Activated T-helper 2 cell treated with anti-CD3 and anti-CD28 coated beads, Interferon-gamma antibody, Interleukin-2, Interleukin-4, amounts not matched to agents 10 μg/mL and 5 μg/mL and 100 μg/mL, durations not matched to agents 14 hours and 24 hours and 36 hours (primary cell): ENCODE measurements at regions not wholly inside any gene's neighbourhood (a gene's known extent, or its start where the extent isn't known, plus 50 kb on each side); places are given as distances from the start of the nearest gene placed in this dataset.

Experiments
- DNase-seq: peaks from one replicate; pipeline ENCODE4 v3.0.0; 2021; ENCODE audit warnings: low spot score
- H3K27ac Mint-ChIP-seq: one replicate; pipeline ENCODE4 v1.8.0; 2021; ENCODE audit warnings: mixed read lengths
- H3K27me3 Mint-ChIP-seq: one replicate; pipeline ENCODE4 v1.8.0; 2021; ENCODE audit warnings: low read depth, mixed read lengths
- H3K36me3 Mint-ChIP-seq: one replicate; pipeline ENCODE4 v1.8.0; 2021; ENCODE audit warnings: low read depth, mixed read lengths
- H3K4me1 Mint-ChIP-seq: one replicate; pipeline ENCODE4 v1.8.0; 2021; ENCODE audit warnings: low read depth, mixed read lengths
- H3K4me3 Mint-ChIP-seq: one replicate; pipeline ENCODE4 v1.8.0; 2021; ENCODE audit warnings: low read depth, mild to moderate bottlenecking, moderate library complexity, mixed read lengths
- H3K9me3 Mint-ChIP-seq: one replicate; pipeline ENCODE4 v1.8.0; 2021; ENCODE audit warnings: mixed read lengths
- intact Hi-C: fragments of 100-400 bp; cut with micrococcal nuclease; formaldehyde crosslinking; loops from one replicate; pipeline ENCODE4 v1.15.1; 2023

DNA sequence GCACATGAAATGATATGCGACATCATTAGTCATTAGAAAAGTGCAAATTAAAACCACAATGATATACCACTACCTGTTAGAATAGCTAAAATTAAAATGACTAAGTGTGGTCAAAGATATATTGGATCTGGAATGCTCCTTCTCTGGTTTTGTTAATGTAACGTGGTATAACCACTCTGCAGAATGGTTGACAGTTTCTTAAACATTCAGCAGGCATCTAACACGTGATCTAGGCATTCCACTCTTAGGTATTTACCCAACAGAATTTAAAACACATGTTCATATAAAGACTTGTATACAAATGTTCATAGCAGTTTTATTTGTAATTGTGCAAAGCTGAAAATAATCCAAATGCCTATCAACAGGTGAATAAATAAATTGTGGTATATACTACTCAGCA lies 165.0 kb upstream of the PLXNA2 start:
- Mint-ChIP-seq H3K36me3 (no peaks in the 10 kb centered on the region), H3K4me1 (no peaks in the 10 kb centered on the region), H3K27ac (no peak overlapping the region), H3K4me3 (no peak overlapping the region), H3K27me3 (peaks cover 1% of the 10 kb centered on the region), H3K9me3 (no peaks in the 10 kb centered on the region)
- DNase-seq, result no peak
- intact Hi-C loops, result no loop called here

DNA sequence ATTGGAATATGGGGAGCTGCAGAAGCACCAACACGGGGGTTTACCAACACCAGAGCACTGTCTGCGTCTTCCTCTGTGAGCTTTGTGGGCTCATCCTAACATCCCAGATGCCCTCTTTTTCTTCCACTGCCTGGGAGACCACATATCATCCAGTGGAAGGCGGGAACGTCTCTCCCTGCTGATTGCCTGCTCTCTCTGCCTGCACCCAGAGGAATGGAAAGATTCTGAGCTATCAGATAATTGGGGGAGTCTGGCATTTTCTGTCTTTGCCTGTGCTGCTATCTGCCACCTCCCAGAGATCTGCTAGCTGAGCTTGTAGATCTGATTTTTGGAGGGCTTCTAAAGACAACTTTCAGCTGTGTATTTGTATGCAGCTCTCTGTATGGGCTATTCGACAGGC lies 166.2 kb upstream of the PLXNA2 start:
- Mint-ChIP-seq H3K4me1 (no peaks in the 10 kb centered on the region), H3K4me3 (no peak overlapping the region), H3K36me3 (no peaks in the 10 kb centered on the region), H3K9me3 (no peaks in the 10 kb centered on the region), H3K27ac (no peak overlapping the region), H3K27me3 (peaks cover 1% of the 10 kb centered on the region)
- intact Hi-C loops, result no loop called here
- no peak for DNase-seq

DNA sequence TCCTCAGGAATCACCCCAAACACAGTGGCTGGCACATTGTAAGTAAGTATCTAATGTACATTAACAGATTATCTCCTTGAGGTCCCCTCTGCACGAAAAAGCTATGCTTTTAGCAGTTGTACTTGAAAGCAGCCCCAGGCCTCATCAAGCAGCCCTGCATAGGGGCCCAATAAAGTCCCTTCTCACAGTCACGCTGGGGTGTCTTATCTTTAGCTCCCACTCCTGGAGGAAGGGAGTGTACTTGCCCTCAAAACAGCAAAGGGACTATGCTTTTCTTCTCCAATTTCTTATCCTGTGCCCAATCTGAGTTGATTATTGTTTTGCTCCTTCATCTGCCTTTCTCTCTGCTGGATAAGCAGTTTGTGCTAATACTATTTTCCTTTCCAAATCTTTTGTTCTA lies 168.8 kb upstream of the PLXNA2 start:
- Mint-ChIP-seq H3K9me3 (no peaks in the 10 kb centered on the region), H3K27ac (no peak overlapping the region), H3K27me3 (peaks cover 1% of the 10 kb centered on the region), H3K4me3 (no peak overlapping the region), H3K36me3 (no peaks in the 10 kb centered on the region), H3K4me1 (no peaks in the 10 kb centered on the region)
- intact Hi-C loops, result no loop called here
- DNase-seq, result no peak

DNA sequence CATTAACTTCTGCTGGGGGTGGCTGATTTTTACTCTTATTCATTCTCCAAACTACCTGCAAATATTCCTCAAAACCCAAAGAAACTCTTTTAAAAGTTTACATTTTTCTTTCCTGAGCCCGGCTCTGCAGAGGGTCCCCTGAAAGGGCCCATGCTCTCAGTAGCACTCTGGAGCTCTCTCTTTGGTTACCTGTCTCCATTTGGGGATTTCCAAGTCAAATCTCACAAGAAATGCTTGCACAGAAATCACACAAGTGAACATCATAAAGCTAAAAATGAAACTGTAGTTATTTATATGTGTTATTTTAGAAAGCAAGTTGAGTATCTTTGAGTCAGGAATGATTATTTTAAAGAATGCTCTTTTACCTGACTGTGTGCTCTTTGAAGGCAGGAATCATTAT lies 174.5 kb upstream of the PLXNA2 start:
- no peaks in the 10 kb centered on the region for H3K36me3 Mint-ChIP-seq
- H3K27ac Mint-ChIP-seq, result no peak overlapping the region
- no peak overlapping the region for H3K4me3 Mint-ChIP-seq
- no peaks in the 10 kb centered on the region for H3K4me1 Mint-ChIP-seq
- intact Hi-C loops, result no loop called here
- no peaks in the 10 kb centered on the region for H3K27me3 Mint-ChIP-seq
- no peaks in the 10 kb centered on the region for H3K9me3 Mint-ChIP-seq
- no peak for DNase-seq

DNA sequence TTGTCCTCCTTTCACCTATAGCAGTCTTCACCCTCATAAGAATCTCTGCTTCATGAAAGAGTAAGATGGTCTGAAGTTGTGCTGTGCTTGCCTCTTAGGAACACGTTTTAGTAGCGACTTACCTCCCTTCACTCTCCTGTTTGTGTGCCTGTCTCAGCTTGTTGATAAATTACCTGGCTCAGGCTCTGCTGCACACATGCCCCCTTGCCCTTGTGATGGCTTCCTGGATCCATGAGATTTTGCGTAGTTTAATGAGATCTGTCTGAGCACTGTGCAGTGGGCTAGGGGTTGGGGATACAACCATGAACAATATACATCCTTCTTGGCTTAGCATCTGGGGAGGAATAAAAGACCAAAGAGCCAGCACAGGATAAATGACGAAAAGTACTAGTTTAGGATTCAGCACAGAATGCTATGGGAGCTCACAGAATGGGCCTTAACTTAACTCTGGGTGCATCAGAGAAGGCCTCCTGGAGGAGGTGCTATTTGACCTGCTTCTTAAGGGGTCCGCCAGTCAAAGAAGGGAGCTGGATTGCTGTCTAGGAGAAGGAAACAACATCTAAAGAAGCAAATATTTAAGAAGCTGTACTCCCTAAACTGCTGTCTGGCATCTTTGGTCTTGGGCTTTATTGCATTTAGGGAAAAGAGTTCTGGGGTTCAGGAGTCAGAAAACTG lies 175.7 kb upstream of the PLXNA2 start:
- no peaks in the 10 kb centered on the region for H3K9me3 Mint-ChIP-seq
- H3K27me3 Mint-ChIP-seq, result no peaks in the 10 kb centered on the region

DNA sequence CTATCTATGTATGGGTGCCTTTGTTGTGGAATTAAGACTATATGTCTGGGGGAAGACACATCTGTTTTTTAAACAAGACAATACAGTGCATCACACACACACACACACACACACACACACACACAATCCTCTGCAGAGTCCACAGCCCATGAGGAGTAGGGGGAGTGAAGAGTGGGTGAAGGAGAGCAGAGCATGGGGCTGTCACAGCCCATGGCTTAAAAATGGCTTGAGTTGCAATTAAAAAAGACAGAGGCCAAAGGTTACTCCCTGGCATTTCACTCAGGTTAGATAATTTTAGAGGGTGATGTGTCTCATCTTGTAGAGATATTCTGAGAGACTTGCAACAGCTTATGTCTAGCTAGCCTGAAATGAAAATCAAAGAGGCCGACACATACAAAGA lies 176.5 kb upstream of the PLXNA2 start:
- DNase-seq, result no peak
- no peaks in the 10 kb centered on the region for H3K9me3 Mint-ChIP-seq
- no peak overlapping the region for H3K27ac Mint-ChIP-seq
- no peaks in the 10 kb centered on the region for H3K36me3 Mint-ChIP-seq
- H3K27me3 Mint-ChIP-seq, result no peaks in the 10 kb centered on the region
- no peak overlapping the region for H3K4me3 Mint-ChIP-seq
- no peaks in the 10 kb centered on the region for H3K4me1 Mint-ChIP-seq
- intact Hi-C loops, result no loop called here

More for the DNA sequence above, 175.7 kb upstream of the PLXNA2 start:
- Mint-ChIP-seq H3K4me3 (no peak overlapping the region), H3K36me3 (no peaks in the 10 kb centered on the region), H3K27ac (no peak overlapping the region), H3K4me1 (no peaks in the 10 kb centered on the region)
- intact Hi-C loops, result no loop called here
- no peak for DNase-seq

DNA sequence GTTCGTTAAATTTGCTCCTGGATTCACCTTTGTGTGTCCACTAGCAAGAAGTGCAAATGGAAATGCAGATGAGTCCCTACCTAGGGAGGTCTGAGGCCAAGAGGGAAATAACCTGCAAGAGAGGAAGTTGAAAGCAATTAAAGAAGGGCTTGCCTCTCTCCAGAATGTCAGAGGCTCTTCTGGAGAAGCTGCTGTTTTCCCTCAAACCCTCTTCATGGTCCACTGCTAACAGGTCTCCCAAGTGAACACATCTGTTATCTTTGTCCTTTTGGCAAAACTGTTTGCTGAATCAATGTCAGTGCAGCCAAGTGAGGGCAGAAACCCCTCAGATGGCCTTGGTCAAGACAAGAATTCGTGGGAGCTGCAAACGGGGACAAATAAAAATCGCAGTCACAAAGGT lies 177.3 kb upstream of the PLXNA2 start:
- DNase-seq, result no peak
- no peaks in the 10 kb centered on the region for H3K4me1 Mint-ChIP-seq
- no peaks in the 10 kb centered on the region for H3K9me3 Mint-ChIP-seq
- no peaks in the 10 kb centered on the region for H3K36me3 Mint-ChIP-seq
- H3K4me3 Mint-ChIP-seq, result no peak overlapping the region
- H3K27me3 Mint-ChIP-seq, result no peaks in the 10 kb centered on the region
- intact Hi-C loops, result no loop called here
- H3K27ac Mint-ChIP-seq, result no peak overlapping the region

DNA sequence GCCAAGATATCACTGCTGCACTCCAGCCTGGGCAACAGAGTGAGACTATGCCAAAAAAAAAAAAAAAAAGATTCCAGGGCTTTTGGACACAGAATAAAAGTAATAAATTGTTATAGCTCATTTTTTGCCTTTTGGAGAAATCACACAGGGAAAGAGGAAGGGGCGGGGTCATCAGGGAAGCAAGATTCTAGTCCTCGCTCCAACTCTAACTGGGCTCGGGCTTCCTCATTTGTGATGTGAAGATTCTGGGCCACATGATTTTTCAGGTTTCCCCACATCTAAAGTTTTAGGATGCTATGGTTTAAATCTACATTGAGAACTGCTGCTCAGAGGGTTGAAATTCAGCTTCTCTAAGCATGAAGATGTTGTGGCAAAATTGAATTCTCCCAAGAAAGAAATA lies 179.3 kb upstream of the PLXNA2 start:
- Mint-ChIP-seq H3K4me1 (no peaks in the 10 kb centered on the region), H3K9me3 (no peaks in the 10 kb centered on the region), H3K27ac (no peak overlapping the region), H3K36me3 (no peaks in the 10 kb centered on the region), H3K4me3 (no peak overlapping the region), H3K27me3 (no peaks in the 10 kb centered on the region)
- intact Hi-C loops, result no loop called here
- no peak for DNase-seq

DNA sequence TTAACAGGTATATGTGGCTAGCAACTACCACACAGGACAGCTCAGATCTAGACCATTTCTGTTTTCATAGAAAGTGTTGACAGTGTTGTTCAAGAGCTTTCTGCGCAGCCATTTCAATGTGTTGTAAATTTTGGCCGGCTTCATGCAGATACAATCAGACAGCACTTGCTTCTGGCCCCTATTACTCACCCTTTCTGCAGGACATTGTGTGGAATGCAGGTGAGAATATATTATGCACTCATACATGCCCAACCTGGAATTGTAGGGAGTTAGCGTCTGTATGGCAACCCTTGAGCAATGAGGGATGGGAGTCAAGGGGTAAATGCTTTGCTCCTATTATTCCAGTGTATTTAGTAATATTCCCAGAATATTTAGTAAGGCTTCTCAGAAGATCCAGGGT lies 180.9 kb upstream of the PLXNA2 start:
- Mint-ChIP-seq H3K9me3 (no peaks in the 10 kb centered on the region), H3K4me3 (no peak overlapping the region), H3K27ac (no peak overlapping the region), H3K36me3 (no peaks in the 10 kb centered on the region), H3K4me1 (no peaks in the 10 kb centered on the region), H3K27me3 (no peaks in the 10 kb centered on the region)
- intact Hi-C loops, result no loop called here
- DNase-seq, result no peak

DNA sequence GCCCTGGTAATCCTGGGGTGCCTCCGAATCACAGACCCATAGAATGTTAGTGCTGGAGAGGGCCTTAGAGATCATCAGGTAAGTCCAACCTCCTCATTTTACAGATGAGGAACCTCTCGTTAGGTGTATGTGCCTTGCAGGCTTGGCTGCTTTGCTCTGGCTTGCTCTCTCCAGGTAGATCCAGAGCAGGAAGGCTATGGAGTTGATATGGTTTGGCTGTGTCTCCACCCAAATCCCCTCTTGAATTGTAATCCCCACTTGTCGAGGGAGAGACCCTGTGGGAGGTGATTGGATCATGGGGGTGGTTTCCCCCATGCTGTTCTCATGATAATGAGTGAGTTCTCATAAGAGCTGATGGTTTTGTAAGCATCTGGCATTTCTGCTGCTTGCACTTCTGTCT lies 186.0 kb upstream of the PLXNA2 start:
- H3K9me3 Mint-ChIP-seq, result no peaks in the 10 kb centered on the region

DNA sequence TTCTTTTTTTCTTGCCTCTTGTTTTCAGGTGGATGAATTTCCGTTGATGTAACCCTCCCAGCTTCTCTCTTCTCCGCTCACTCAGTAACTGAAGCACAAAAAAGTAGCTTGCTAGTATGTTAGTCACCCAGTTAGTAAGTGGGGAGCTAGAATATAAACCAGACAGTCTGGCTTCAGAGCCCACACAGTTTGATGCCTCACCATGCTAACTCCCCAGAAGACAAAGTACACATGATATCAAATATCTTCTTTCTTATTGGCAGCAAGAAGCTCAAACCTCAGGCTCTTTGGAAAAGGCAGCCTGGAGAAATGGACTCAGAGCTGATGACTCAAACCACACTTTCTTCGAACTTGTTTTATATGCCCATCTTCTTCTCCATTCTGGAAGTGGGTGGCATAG lies 187.5 kb upstream of the PLXNA2 start:
- no peak for DNase-seq
- Mint-ChIP-seq H3K9me3 (no peaks in the 10 kb centered on the region), H3K27ac (no peak overlapping the region), H3K36me3 (no peaks in the 10 kb centered on the region), H3K4me1 (no peaks in the 10 kb centered on the region), H3K27me3 (no peaks in the 10 kb centered on the region), H3K4me3 (no peak overlapping the region)
- intact Hi-C loops, result no loop called here

More for the DNA sequence above, 186.0 kb upstream of the PLXNA2 start:
- Mint-ChIP-seq H3K4me3 (no peak overlapping the region), H3K36me3 (no peaks in the 10 kb centered on the region), H3K27me3 (no peaks in the 10 kb centered on the region), H3K27ac (no peak overlapping the region), H3K4me1 (no peaks in the 10 kb centered on the region)
- DNase-seq, result no peak
- intact Hi-C loops, result no loop called here

DNA sequence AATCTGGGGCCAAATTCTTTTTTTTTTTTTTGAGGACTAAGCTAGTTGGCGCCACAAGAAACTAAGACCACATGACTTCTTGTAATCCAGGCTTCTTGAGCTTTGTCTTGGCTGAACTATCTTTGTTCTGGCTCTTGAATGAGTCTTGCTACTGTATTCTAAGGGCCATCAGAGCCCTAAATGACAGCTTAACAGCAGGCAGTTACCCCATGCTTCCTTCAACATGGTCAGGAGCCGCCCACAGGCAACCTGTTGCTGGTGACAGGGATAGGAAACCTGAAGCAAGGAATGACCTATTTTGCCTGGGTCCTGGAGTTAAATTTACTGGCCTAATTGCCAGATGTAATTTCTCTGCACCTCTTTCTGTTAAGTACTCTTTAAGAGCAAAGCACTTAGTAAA lies 188.2 kb upstream of the PLXNA2 start:
- intact Hi-C loops, result no loop called here
- Mint-ChIP-seq H3K4me3 (no peak overlapping the region), H3K4me1 (no peaks in the 10 kb centered on the region), H3K36me3 (no peaks in the 10 kb centered on the region), H3K27me3 (no peaks in the 10 kb centered on the region), H3K9me3 (no peaks in the 10 kb centered on the region), H3K27ac (no peak overlapping the region)
- no peak for DNase-seq

DNA sequence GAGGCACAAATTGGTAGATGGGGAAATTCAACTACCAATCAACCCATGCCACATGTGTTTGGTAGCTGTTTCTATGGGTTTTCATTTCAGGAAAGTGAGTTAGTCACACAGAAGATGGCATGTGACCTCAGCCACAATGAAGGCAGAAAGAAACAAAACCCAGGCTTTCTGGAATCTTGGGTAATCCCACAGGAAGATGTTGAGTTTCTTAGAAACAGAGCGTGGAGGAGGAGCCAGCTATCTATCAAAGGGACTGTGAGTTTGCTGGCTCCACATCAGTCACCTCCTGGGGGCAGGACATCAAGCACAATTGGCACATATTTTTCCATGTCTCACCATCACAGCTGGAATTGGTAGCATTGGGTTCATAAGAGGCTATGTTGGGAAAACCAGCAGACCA lies 188.9 kb upstream of the PLXNA2 start:
- Mint-ChIP-seq H3K9me3 (no peaks in the 10 kb centered on the region), H3K4me1 (no peaks in the 10 kb centered on the region), H3K27me3 (no peaks in the 10 kb centered on the region), H3K36me3 (no peaks in the 10 kb centered on the region), H3K4me3 (no peak overlapping the region), H3K27ac (no peak overlapping the region)
- intact Hi-C loops, result no loop called here
- no peak for DNase-seq

DNA sequence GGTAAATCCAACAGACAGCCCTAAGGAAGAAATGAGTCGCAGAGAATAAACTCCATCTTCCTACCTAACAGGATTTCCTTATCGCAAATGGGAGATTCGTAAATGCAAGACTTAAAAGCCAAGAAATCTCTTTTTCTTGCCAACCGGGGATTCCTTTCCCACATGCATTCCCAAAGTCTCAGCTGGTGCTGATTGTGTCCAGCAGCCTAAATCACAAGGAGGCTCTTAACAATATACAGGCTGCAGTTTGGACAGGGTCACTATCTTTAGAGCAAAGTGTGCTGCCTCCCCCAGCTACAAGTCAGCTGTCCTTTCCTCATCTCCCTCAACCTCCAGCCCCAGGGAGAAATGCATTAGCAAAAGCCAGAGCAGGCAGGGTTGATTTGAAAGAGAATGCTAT lies 189.8 kb upstream of the PLXNA2 start:
- Mint-ChIP-seq H3K9me3 (no peaks in the 10 kb centered on the region), H3K36me3 (no peaks in the 10 kb centered on the region), H3K27me3 (no peaks in the 10 kb centered on the region), H3K27ac (no peak overlapping the region), H3K4me3 (no peak overlapping the region), H3K4me1 (no peaks in the 10 kb centered on the region)
- intact Hi-C loops, result no loop called here
- no peak for DNase-seq
